ENCODE measurements at regions not wholly inside any gene's neighbourhood (a gene's known extent, or its start where the extent isn't known, plus 50 kb on each side); places are given as distances from the start of the nearest gene placed in this dataset.

DNA sequence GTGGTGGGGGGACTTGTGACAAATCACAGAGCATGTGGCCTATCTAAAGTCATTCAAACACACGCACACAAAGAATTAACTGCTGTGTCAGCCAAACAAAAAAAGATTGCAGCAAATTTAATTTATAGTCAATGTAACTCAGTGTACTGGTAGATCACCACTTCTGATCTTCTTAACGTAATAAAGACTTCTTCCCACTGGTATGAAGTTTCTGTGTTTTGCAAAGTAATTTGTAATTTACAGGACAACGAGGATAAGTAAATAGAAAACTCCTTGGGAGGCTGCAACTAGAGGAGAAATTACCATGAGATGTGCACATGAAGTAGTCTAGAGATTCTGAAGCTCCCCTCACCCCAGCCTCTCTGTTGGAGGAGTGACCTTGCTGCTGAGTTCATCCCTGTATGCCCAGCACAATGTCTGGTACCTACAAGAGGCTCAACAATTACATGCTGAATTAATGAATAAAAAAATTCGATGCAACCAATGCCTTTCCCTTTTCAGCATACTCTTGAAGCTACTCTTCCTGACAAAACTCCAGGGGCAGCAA lies 207.3 kb downstream of the ARRDC4 start:
- Mint-ChIP-seq H3K4me3 (no peak overlapping the region), H3K36me3 (no peaks in the 10 kb centered on the region), H3K27ac (no peak overlapping the region), H3K9me3 (no peaks in the 10 kb centered on the region), H3K4me1 (ENCODE audit: unreplicated experiment) (no peaks in the 10 kb centered on the region), H3K27me3 (peaks cover 25% of the 10 kb centered on the region)
- TF ChIP-seq, protein P1, sequence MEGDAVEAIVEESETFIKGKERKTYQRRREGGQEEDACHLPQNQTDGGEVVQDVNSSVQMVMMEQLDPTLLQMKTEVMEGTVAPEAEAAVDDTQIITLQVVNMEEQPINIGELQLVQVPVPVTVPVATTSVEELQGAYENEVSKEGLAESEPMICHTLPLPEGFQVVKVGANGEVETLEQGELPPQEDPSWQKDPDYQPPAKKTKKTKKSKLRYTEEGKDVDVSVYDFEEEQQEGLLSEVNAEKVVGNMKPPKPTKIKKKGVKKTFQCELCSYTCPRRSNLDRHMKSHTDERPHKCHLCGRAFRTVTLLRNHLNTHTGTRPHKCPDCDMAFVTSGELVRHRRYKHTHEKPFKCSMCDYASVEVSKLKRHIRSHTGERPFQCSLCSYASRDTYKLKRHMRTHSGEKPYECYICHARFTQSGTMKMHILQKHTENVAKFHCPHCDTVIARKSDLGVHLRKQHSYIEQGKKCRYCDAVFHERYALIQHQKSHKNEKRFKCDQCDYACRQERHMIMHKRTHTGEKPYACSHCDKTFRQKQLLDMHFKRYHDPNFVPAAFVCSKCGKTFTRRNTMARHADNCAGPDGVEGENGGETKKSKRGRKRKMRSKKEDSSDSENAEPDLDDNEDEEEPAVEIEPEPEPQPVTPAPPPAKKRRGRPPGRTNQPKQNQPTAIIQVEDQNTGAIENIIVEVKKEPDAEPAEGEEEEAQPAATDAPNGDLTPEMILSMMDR (conservative IDR thresholded peaks at IDR 0.05): no peak
- DNase-seq (ENCODE audit: extremely low spot score, unreplicated experiment): no peak

GRCh38 chr15:98169551-98169950 lies 209.0 kb downstream of the ARRDC4 start:
- DNase-seq (ENCODE audit: extremely low spot score, unreplicated experiment): no peak
- Mint-ChIP-seq H3K4me1 (ENCODE audit: unreplicated experiment) (peaks cover 2% of the 10 kb centered on the region), H3K4me3 (no peak overlapping the region), H3K27ac (no peak overlapping the region), H3K36me3 (no peaks in the 10 kb centered on the region), H3K27me3 (peaks cover 24% of the 10 kb centered on the region), H3K9me3 (no peaks in the 10 kb centered on the region)
- TF ChIP-seq, protein P1 (conservative IDR thresholded peaks at IDR 0.05): no peak

GRCh38 chr15:98174286-98174685 lies 213.8 kb downstream of the ARRDC4 start:
- no peak for DNase-seq (ENCODE audit: extremely low spot score, unreplicated experiment)
- TF ChIP-seq, protein P1 (conservative IDR thresholded peaks at IDR 0.05): no peak
- Mint-ChIP-seq H3K4me1 (ENCODE audit: unreplicated experiment) (peaks cover 11% of the 10 kb centered on the region), H3K27ac (no peak overlapping the region), H3K27me3 (peaks cover 27% of the 10 kb centered on the region), H3K36me3 (no peaks in the 10 kb centered on the region), H3K4me3 (no peak overlapping the region), H3K9me3 (no peaks in the 10 kb centered on the region)

DNA sequence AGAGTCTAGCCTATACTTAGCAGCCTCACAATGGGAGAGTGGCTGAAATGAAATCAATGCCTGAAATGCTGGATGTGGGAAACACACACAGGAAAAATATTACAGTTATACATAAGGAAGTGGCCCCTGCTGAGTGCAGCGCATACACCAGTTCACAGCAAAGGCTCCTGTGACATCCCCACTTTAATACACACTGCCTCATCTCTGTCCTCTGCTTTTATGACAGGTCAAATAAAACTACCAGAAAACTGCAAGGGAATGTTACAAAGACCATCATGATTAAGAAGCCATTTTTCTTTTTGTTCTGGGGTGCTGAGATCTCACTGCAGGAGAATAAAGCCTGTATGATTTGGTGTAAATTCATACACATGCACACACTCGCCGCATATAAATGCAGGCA lies 214.3 kb downstream of the ARRDC4 start:
- no peak for DNase-seq (ENCODE audit: extremely low spot score, unreplicated experiment)
- no peak overlapping the region for H3K4me3 Mint-ChIP-seq
- no peaks in the 10 kb centered on the region for H3K36me3 Mint-ChIP-seq
- peaks cover 31% of the 10 kb centered on the region for H3K27me3 Mint-ChIP-seq
- TF ChIP-seq, protein P1 (conservative IDR thresholded peaks at IDR 0.05): no peak
- H3K27ac Mint-ChIP-seq: no peak overlapping the region
- H3K4me1 Mint-ChIP-seq (ENCODE audit: unreplicated experiment): peaks cover 11% of the 10 kb centered on the region
- no peaks in the 10 kb centered on the region for H3K9me3 Mint-ChIP-seq

DNA sequence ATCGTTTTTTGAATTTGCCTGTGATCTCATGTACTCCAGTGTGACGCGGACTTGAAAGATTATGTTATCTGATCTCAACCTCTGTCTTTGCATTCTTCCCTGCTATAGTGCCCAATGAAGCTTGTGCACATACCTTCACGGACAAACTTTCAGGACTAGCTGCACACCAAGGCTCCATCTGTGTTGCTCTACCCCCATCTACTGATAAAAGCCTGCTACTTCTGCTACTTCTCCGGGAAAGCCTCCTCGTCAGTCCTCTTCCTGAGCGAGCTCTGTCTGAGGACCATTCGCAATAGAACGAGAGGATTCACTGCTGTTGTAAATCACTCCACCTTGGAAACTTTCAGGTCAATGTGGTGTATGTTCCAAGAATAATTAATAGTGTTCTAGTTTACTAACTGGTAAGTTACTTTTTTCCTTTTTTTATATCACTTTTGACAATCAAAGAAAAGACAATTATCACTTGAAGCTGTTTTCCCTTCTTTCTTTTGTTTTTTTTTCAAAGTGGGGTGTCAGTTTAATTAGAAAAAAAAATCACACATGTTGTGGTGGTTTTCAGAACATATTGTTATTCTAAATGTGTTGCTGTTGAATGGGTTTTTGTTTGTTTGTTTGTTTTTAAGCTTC lies 217.6 kb downstream of the ARRDC4 start:
- H3K27ac Mint-ChIP-seq: no peak overlapping the region
- TF ChIP-seq, protein P1 (conservative IDR thresholded peaks at IDR 0.05): peak; percentile 93
- DNase-seq (ENCODE audit: extremely low spot score, unreplicated experiment): no peak
- H3K4me1 Mint-ChIP-seq (ENCODE audit: unreplicated experiment): peaks cover 11% of the 10 kb centered on the region
- H3K4me3 Mint-ChIP-seq: no peak overlapping the region
- no peaks in the 10 kb centered on the region for H3K9me3 Mint-ChIP-seq
- H3K36me3 Mint-ChIP-seq: no peaks in the 10 kb centered on the region
- H3K27me3 Mint-ChIP-seq: peaks cover 50% of the 10 kb centered on the region
